Mesothelial cell of epicardium (in vitro differentiated cells): ENCODE measurements at regions not wholly inside any gene's neighbourhood (a gene's known extent, or its start where the extent isn't known, plus 50 kb on each side); places are given as distances from the start of the nearest gene placed in this dataset.

Experiments
- DNase-seq, 2 experiments: peaks; one replicate each; pipeline ENCODE4 v3.0.0; 2021; ENCODE audit warnings: low spot score in 2 of 2; ENCODE audit not compliant: unreplicated experiment in 2 of 2
- H3K27ac Mint-ChIP-seq: 2 replicates; pipeline ENCODE4 v1.8.0; 2021; ENCODE audit warnings: mixed read lengths
- H3K27me3 Mint-ChIP-seq: 2 replicates; pipeline ENCODE4 v1.8.0; 2021; ENCODE audit warnings: low read depth, mixed read lengths
- H3K36me3 Mint-ChIP-seq: 2 replicates; pipeline ENCODE4 v1.8.0; 2021; ENCODE audit warnings: mixed read lengths
- H3K4me1 Mint-ChIP-seq: 2 replicates; pipeline ENCODE4 v1.8.0; 2021; ENCODE audit warnings: mixed read lengths
- H3K4me3 Mint-ChIP-seq: 2 replicates; pipeline ENCODE4 v1.8.0; 2021; ENCODE audit warnings: mild to moderate bottlenecking, moderate library complexity, mixed read lengths
- H3K9me3 Mint-ChIP-seq: 2 replicates; pipeline ENCODE4 v1.8.0; 2021; ENCODE audit warnings: mixed read lengths
- TF ChIP-seq, protein P1 (sequence below): fragments of 200-600 bp; sonication (generic); IDR thresholded peaks from one replicate; pipeline ENCODE4 v1.5.0; 2021; ENCODE audit warnings: antibody characterized with exemption; ENCODE audit not compliant: unreplicated experiment

- Mint-ChIP-seq H3K4me1 (peaks cover 43% of the 10 kb centered on the region), H3K27ac (no peak overlapping the region), H3K4me3 (no peak overlapping the region), H3K36me3 (peaks cover 12% of the 10 kb centered on the region), H3K9me3 (no peaks in the 10 kb centered on the region), H3K27me3 (no peaks in the 10 kb centered on the region)
- no peak for DNase-seq
- TF ChIP-seq, protein P1, sequence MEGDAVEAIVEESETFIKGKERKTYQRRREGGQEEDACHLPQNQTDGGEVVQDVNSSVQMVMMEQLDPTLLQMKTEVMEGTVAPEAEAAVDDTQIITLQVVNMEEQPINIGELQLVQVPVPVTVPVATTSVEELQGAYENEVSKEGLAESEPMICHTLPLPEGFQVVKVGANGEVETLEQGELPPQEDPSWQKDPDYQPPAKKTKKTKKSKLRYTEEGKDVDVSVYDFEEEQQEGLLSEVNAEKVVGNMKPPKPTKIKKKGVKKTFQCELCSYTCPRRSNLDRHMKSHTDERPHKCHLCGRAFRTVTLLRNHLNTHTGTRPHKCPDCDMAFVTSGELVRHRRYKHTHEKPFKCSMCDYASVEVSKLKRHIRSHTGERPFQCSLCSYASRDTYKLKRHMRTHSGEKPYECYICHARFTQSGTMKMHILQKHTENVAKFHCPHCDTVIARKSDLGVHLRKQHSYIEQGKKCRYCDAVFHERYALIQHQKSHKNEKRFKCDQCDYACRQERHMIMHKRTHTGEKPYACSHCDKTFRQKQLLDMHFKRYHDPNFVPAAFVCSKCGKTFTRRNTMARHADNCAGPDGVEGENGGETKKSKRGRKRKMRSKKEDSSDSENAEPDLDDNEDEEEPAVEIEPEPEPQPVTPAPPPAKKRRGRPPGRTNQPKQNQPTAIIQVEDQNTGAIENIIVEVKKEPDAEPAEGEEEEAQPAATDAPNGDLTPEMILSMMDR: no peak
Measured at GRCh38 chr2:196287523-196287922, 116.1 kb upstream of the STK17B start.

DNA sequence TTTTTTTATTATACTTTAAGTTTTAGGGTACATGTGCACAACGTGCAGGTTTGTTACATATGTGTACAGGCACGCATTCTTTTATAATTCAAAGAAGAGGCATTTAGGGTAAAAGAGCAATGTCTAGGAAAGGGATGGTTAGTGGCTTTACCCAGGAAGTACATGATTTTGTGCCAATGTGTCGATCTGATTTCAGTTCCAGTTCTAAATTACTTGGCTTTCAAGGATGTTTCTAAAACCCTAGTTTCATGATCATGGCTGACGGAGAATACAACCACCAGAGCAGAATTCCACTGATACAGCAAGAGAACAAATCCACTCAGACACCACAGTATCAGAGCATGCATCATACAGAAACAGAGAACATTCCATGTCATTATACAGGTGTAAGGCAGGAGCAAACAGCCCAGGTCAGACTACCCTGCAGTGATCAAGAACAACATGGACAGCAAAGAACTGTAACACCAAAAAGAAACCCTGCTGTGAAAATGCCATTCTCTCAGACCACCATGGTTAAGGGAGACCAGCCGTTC is 116.7 kb upstream of the STK17B start:
- TF ChIP-seq, protein P1: no peak
- H3K4me3 Mint-ChIP-seq: no peak overlapping the region
- peaks cover 41% of the 10 kb centered on the region for H3K4me1 Mint-ChIP-seq
- DNase-seq: no peak
- no peak overlapping the region for H3K27ac Mint-ChIP-seq
- H3K27me3 Mint-ChIP-seq: no peaks in the 10 kb centered on the region
- H3K9me3 Mint-ChIP-seq: no peaks in the 10 kb centered on the region
- H3K36me3 Mint-ChIP-seq: peaks cover 12% of the 10 kb centered on the region

DNA sequence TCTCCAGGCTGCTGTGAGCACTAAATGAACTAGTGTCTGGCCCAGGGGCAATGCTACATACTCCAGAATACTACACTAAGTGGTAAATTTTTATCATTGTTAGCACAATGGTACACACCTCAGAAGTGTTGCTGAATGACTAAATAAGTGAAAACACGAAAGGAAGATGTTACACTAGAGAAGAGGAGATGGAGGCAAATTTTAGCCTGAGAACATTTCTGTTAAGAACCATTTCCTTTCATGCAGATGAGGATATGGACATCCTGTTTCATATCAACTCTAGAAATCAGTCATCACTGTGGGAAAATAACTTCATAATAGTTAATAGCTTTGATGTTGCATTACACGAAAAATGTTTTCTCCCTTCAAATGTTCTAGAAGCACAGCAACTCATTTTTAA is 117.6 kb upstream of the STK17B start:
- DNase-seq: no peak
- Mint-ChIP-seq H3K4me1 (peaks cover 40% of the 10 kb centered on the region), H3K36me3 (peaks cover 12% of the 10 kb centered on the region), H3K9me3 (no peaks in the 10 kb centered on the region), H3K27ac (no peak overlapping the region), H3K4me3 (no peak overlapping the region), H3K27me3 (no peaks in the 10 kb centered on the region)
- TF ChIP-seq, protein P1: no peak

- TF ChIP-seq, protein P1: no peak
- H3K4me3 Mint-ChIP-seq: no peak overlapping the region
- H3K9me3 Mint-ChIP-seq: no peaks in the 10 kb centered on the region
- no peak for DNase-seq
- H3K4me1 Mint-ChIP-seq: peaks cover 40% of the 10 kb centered on the region
- no peaks in the 10 kb centered on the region for H3K27me3 Mint-ChIP-seq
- peaks cover 12% of the 10 kb centered on the region for H3K36me3 Mint-ChIP-seq
- H3K27ac Mint-ChIP-seq: peak overlapping the region; percentile 7
Measured at GRCh38 chr2:196290136-196290535, 118.8 kb upstream of the STK17B start.

DNA sequence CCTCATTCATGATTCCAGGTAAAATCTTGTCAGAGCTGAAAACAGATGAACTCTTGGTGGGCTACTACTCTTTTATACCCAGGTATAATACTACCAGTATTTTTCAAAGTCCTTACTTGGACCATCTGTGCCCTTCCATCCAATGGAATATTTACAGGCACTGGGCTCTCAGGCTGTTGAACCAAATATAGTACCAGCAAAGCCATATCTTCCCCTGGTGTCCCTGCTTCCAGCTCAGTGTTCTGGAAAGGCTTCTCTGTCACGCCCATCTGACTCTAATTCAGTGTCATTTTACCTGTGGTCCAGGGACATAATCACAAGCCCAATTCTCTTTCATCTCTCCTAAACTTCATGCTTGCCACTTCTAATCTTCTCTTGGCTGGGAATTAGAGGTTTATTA is 119.2 kb upstream of the STK17B start:
- TF ChIP-seq, protein P1: no peak
- no peak overlapping the region for H3K27ac Mint-ChIP-seq
- no peak overlapping the region for H3K4me3 Mint-ChIP-seq
- no peaks in the 10 kb centered on the region for H3K9me3 Mint-ChIP-seq
- H3K4me1 Mint-ChIP-seq: peaks cover 40% of the 10 kb centered on the region
- H3K27me3 Mint-ChIP-seq: no peaks in the 10 kb centered on the region
- H3K36me3 Mint-ChIP-seq: peaks cover 12% of the 10 kb centered on the region
- no peak for DNase-seq

- H3K36me3 Mint-ChIP-seq: peaks cover 12% of the 10 kb centered on the region
- no peak for DNase-seq
- H3K4me1 Mint-ChIP-seq: peaks cover 38% of the 10 kb centered on the region
- no peak overlapping the region for H3K27ac Mint-ChIP-seq
- no peaks in the 10 kb centered on the region for H3K27me3 Mint-ChIP-seq
- no peak overlapping the region for H3K4me3 Mint-ChIP-seq
- no peaks in the 10 kb centered on the region for H3K9me3 Mint-ChIP-seq
- TF ChIP-seq, protein P1: no peak
Measured at GRCh38 chr2:196291426-196291825, 120.0 kb upstream of the STK17B start.
